ENCODE measurements at regions not wholly inside any gene's neighbourhood (a gene's known extent, or its start where the extent isn't known, plus 50 kb on each side); places are given as distances from the start of the nearest gene placed in this dataset.

- Histone ChIP-seq H4K20me1 (replicated peaks; ENCODE audit: control insufficient read depth, insufficient read depth, low read length) (no peaks in the 10 kb centered on the region), H3K9ac (ENCODE audit: insufficient read depth in 1 of 2, low read depth in 2 of 2, low read length in 2 of 2) (no peak overlapping the region), H2AFZ (ENCODE audit: low read depth, low read length) (no peak overlapping the region), H3K4me2 (ENCODE audit: insufficient read depth, low read length) (no peak overlapping the region), H3K4me1 (replicated peaks in 1 of 2; ENCODE audit: control insufficient read depth in 2 of 2, insufficient read depth in 2 of 2, low read length in 2 of 2) (no peaks in the 10 kb centered on the region), H3K27ac (ENCODE audit: extremely low read depth, low read depth, low read length) (no peak overlapping the region), H3K9me1 (ENCODE audit: control insufficient read depth, insufficient read depth, low read length) (no peaks in the 10 kb centered on the region), H3K36me3 (ENCODE audit: control insufficient read depth, insufficient read depth, low read length) (no peaks in the 10 kb centered on the region), H3K27me3 (ENCODE audit: control insufficient read depth in 2 of 2, insufficient read depth in 2 of 2, low read length in 2 of 2) (peaks cover 0 to 2% of the 10 kb centered on the region in 2 experiments; a peak in 1 of 5 replicates), H3K9me3 (replicated peaks; ENCODE audit: control insufficient read depth, insufficient read depth, low read depth, low read length) (no peaks in the 10 kb centered on the region), H3K79me2 (ENCODE audit: control insufficient read depth, insufficient read depth, low read length) (no peaks in the 10 kb centered on the region), H3K4me3 (no peak overlapping the region)
- ChIA-PET POLR2A (no interaction called here), CTCF (ENCODE audit: low intra/inter-chr PET ratio) (no interaction called here)
- in situ Hi-C loops (cut with MboI): no loop called here
- ATAC-seq (no peak), DNase-seq (ENCODE audit: extremely low read depth in 1 of 4, low spot score in 3 of 4) (no peak), FAIRE-seq (no peak)
- intact Hi-C loops (cut with micrococcal nuclease): no loop called here
- no TSS peak for BruUV-seq (replicated peaks)
- 2% methylated on average over 5 of the region's 5 CpGs for WGBS (ENCODE audit: insufficient coverage, low coverage, missing lambda C conversion rate)
- no peak for TF ChIP-seq CC2D1A (IDR thresholded peaks at IDR 0.05)
- no peak for TF ChIP-seq ZMIZ1 (IDR thresholded peaks at IDR 0.05; ENCODE audit: low read depth in 2 of 2, low read length in 2 of 2)
- no peak for TF ChIP-seq IRF9 (tag; IDR thresholded peaks at IDR 0.05)
- no peak for TF ChIP-seq ZNF197 (CRISPR knock-in tag; IDR thresholded peaks at IDR 0.05; ENCODE audit: low read depth)
- TF ChIP-seq ZZZ3 (IDR thresholded peaks at IDR 0.05): no peak
- no peak for TF ChIP-seq ASH1L (IDR thresholded peaks at IDR 0.05; ENCODE audit: borderline replicate concordance, low read depth, partially characterized antibody)
- TF ChIP-seq ZNF668 (CRISPR knock-in tag; IDR thresholded peaks at IDR 0.05): no peak
- no peak for TF ChIP-seq SRF (CRISPR knock-in tag; IDR thresholded peaks at IDR 0.05)
- TF ChIP-seq MYNN (IDR thresholded peaks at IDR 0.05): no peak
- no peak for TF ChIP-seq MYNN (CRISPR knock-in tag; IDR thresholded peaks at IDR 0.05)
- no peak for TF ChIP-seq TARDBP (IDR thresholded peaks at IDR 0.05)
- TF ChIP-seq ELF4 (CRISPR knock-in tag; IDR thresholded peaks at IDR 0.05): no peak
- TF ChIP-seq E2F3 (CRISPR knock-in tag; IDR thresholded peaks at IDR 0.05): no peak
Observed at GRCh38 chr2:196534495-196534894, 105.0 kb upstream of the CCDC150 start.
